ENCODE measurements at regions not wholly inside any gene's neighbourhood (a gene's known extent, or its start where the extent isn't known, plus 50 kb on each side); places are given as distances from the start of the nearest gene placed in this dataset.

DNA sequence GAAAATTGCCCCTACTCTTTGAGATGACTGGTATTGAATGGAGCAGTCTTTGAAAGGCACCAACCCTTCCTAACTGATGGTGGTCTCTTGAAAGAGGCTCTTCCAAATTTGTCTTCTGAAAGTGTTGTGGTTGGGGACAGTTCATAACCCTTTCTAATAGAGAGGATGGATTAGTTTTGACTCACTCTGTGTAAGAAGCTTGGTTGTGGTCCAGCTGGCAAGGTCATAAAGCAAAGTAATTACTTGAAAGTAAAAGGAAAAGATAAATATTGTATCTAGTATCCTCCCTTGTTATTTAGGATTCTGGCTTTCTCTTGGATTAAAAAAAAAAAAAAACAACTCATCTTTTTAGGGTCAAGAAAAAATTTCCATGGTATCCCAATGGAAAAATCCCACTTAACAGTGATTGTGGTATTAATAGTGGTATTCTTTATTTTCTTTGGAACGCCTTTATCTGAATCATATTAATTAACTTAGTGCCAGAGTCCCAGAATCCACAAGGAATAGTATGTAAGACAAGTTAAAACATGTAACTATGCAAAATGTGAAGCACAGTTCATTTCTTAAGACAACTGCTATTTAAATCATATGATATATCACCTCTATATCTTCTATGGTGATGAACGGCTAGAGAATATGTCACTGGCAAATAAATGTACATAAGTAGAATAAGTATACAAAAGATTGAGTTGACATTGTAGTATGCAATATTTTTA lies 469.3 kb upstream of the CDIN1 start:
- TF ChIP-seq, protein P1, sequence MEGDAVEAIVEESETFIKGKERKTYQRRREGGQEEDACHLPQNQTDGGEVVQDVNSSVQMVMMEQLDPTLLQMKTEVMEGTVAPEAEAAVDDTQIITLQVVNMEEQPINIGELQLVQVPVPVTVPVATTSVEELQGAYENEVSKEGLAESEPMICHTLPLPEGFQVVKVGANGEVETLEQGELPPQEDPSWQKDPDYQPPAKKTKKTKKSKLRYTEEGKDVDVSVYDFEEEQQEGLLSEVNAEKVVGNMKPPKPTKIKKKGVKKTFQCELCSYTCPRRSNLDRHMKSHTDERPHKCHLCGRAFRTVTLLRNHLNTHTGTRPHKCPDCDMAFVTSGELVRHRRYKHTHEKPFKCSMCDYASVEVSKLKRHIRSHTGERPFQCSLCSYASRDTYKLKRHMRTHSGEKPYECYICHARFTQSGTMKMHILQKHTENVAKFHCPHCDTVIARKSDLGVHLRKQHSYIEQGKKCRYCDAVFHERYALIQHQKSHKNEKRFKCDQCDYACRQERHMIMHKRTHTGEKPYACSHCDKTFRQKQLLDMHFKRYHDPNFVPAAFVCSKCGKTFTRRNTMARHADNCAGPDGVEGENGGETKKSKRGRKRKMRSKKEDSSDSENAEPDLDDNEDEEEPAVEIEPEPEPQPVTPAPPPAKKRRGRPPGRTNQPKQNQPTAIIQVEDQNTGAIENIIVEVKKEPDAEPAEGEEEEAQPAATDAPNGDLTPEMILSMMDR (IDR thresholded peaks at IDR 0.05; ENCODE audit: poor library complexity, severe bottlenecking), result no peak
- TF ChIP-seq, protein P2, sequence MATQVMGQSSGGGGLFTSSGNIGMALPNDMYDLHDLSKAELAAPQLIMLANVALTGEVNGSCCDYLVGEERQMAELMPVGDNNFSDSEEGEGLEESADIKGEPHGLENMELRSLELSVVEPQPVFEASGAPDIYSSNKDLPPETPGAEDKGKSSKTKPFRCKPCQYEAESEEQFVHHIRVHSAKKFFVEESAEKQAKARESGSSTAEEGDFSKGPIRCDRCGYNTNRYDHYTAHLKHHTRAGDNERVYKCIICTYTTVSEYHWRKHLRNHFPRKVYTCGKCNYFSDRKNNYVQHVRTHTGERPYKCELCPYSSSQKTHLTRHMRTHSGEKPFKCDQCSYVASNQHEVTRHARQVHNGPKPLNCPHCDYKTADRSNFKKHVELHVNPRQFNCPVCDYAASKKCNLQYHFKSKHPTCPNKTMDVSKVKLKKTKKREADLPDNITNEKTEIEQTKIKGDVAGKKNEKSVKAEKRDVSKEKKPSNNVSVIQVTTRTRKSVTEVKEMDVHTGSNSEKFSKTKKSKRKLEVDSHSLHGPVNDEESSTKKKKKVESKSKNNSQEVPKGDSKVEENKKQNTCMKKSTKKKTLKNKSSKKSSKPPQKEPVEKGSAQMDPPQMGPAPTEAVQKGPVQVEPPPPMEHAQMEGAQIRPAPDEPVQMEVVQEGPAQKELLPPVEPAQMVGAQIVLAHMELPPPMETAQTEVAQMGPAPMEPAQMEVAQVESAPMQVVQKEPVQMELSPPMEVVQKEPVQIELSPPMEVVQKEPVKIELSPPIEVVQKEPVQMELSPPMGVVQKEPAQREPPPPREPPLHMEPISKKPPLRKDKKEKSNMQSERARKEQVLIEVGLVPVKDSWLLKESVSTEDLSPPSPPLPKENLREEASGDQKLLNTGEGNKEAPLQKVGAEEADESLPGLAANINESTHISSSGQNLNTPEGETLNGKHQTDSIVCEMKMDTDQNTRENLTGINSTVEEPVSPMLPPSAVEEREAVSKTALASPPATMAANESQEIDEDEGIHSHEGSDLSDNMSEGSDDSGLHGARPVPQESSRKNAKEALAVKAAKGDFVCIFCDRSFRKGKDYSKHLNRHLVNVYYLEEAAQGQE (IDR thresholded peaks at IDR 0.05; ENCODE audit: borderline replicate concordance), result no peak
- TF ChIP-seq SMC3 (conservative IDR thresholded peaks at IDR 0.05; ENCODE audit: poor library complexity), result no peak

All from neural cell (in vitro differentiated cells).